HCT116 (cell line): ENCODE measurements at regions not wholly inside any gene's neighbourhood (a gene's known extent, or its start where the extent isn't known, plus 50 kb on each side); places are given as distances from the start of the nearest gene placed in this dataset.

Experiments used
- ATAC-seq: fragments of 200-7000 bp; cut with Tn5 transposase; 2 replicates; pipeline ENCODE4 v1.9.1; 2020; ENCODE audit warnings: mild to moderate bottlenecking, moderate library complexity
- BruUV-seq: library from RNA; stranded (reverse); fragments of 400-500 nt; replicated peaks from 2 replicates; lab custom pipeline; 2021; lab: Mats Ljungman, UMichigan
- CTCF ChIA-PET: fragments of 300-600 bp; sonication (Branson Sonifier 250); formaldehyde crosslinking; loops from one replicate; lab custom pipeline; 2021; ENCODE audit warnings: antibody characterized with exemption; lab: Charles Lee
- POLR2A ChIA-PET: fragments of 300-600, 350-600 bp; sonication (Branson Sonifier 250); formaldehyde crosslinking; loops from one replicate; lab custom pipeline; 2021; ENCODE audit warnings: antibody characterized with exemption; lab: Charles Lee
- RAD21 ChIA-PET, 2 experiments: fragments of 300-600 bp; sonication (Branson Sonifier 250); formaldehyde crosslinking; loops; one replicate each; lab custom pipeline; 2023; ENCODE audit warnings: low total read pairs in 2 of 2; ENCODE audit not compliant: uncharacterized antibody in 2 of 2, unreplicated experiment in 2 of 2, low non-redundant PET in 1 of 2; lab: Charles Lee
- DNase-seq: peaks from one replicate; pipeline ENCODE4 v3.0.0-alpha.2; 2010; ENCODE audit warnings: low read depth, low spot score
- H2AFZ ChIP-seq: fragments of 200-600 bp; shearing (Covaris generic), sonication (generic); 2 replicates; pipeline ENCODE4 v1.6.1; 2017; ENCODE audit warnings: low read depth, mixed run types, mixed read lengths, antibody characterized with exemption, low read length; ENCODE audit not compliant: poor library complexity, severe bottlenecking
- H3K27ac ChIP-seq: 2 replicates; pipeline ENCODE4 v1.5.1; 2012; ENCODE audit warnings: low read depth, low read length
- H3K27me3 ChIP-seq: fragments of 200-600 bp; sonication (generic); 2 replicates; pipeline ENCODE4 v1.6.1; 2016; ENCODE audit warnings: mixed run types, low read length, mixed read lengths; ENCODE audit not compliant: insufficient read depth
- H3K36me3 ChIP-seq, 2 experiments: fragments of 200-500 bp in 1 of 2; fragments of 200-600 bp in 1 of 2; sonication (Bioruptor generic) in 1 of 2; sonication (generic) in 1 of 2; 2 replicates each; pipeline versions ENCODE4 v1.5.1 to v1.6.1; 2014 to 2016; ENCODE audit warnings: low read length in 2 of 2, inconsistent platforms in 1 of 2, mixed read lengths in 1 of 2, mixed run types in 1 of 2; ENCODE audit not compliant: insufficient read depth in 2 of 2, control insufficient read depth in 1 of 2
- H3K4me1 ChIP-seq, 2 experiments: fragments of 200-600 bp in 1 of 2; sonication (generic) in 1 of 2; 2 replicates each; pipeline versions ENCODE4 v1.5.1 to v1.6.1; 2012 to 2017; ENCODE audit warnings: low read length in 2 of 2, inconsistent platforms in 1 of 2, mild to moderate bottlenecking in 1 of 2, mixed read lengths in 1 of 2, mixed run types in 1 of 2, moderate library complexity in 1 of 2; ENCODE audit not compliant: insufficient read depth in 2 of 2, control insufficient read depth in 1 of 2
- H3K4me2 ChIP-seq: fragments of 200-600 bp; sonication (generic); 2 replicates; pipeline ENCODE4 v1.6.1; 2017; ENCODE audit warnings: mixed run types, low read length, mixed read lengths
- H3K4me3 ChIP-seq, 2 experiments: fragments of 200-600 bp in 1 of 2; sonication (generic) in 1 of 2; replicated peaks in 1 of 2; 2 replicates each; pipeline ENCODE4 v1.5.1; 2011 to 2016; ENCODE audit warnings: low read length in 2 of 2, control low read depth in 1 of 2, low read depth in 1 of 2, mild to moderate bottlenecking in 1 of 2, mixed read lengths in 1 of 2, mixed run types in 1 of 2
- H3K79me2 ChIP-seq: fragments of 200-600 bp; sonication (generic); 2 replicates; pipeline ENCODE4 v1.6.1; 2017; ENCODE audit warnings: mild to moderate bottlenecking, mixed run types, low read length, moderate library complexity, mixed read lengths; ENCODE audit not compliant: insufficient read depth
- H3K9ac ChIP-seq: fragments of 200-600 bp; sonication (generic); 2 replicates; pipeline ENCODE4 v1.6.1; 2016; ENCODE audit warnings: low read length, mixed read lengths
- H3K9me2 ChIP-seq: fragments of 200-600 bp; sonication (generic), shearing (Covaris generic); 2 replicates; pipeline ENCODE4 v1.6.1; 2017; ENCODE audit warnings: mixed run types, mild to moderate bottlenecking, moderate library complexity; ENCODE audit not compliant: insufficient read depth
- H3K9me3 ChIP-seq, 2 experiments: fragments of 200-500 bp in 1 of 2; fragments of 200-600 bp in 1 of 2; sonication (Bioruptor generic) in 1 of 2; sonication (generic) in 1 of 2; 2 replicates each; pipeline ENCODE4 v1.6.1; 2014 to 2017; ENCODE audit warnings: low read length in 2 of 2, mixed read lengths in 2 of 2, inconsistent platforms in 1 of 2, low read depth in 1 of 2, mild to moderate bottlenecking in 1 of 2, mixed run types in 1 of 2, moderate library complexity in 1 of 2; ENCODE audit not compliant: control insufficient read depth in 1 of 2, insufficient read depth in 1 of 2
- H4K20me1 ChIP-seq: fragments of 200-600 bp; sonication (generic), shearing (Covaris generic); 2 replicates; pipeline ENCODE4 v1.6.1; 2017; ENCODE audit warnings: mixed run types, mild to moderate bottlenecking, moderate library complexity; ENCODE audit not compliant: insufficient read depth
- ATF3 ChIP-seq: IDR thresholded peaks from 2 replicates; pipeline ENCODE4 v1.6.1; 2012
- CBX3 ChIP-seq: IDR thresholded peaks from 2 replicates; pipeline ENCODE4 v1.6.1; 2012; ENCODE audit warnings: low read depth
- EGR1 ChIP-seq: IDR thresholded peaks from 2 replicates; pipeline ENCODE4 v1.6.1; 2012; ENCODE audit warnings: low read depth
- ELF1 ChIP-seq: IDR thresholded peaks from 2 replicates; pipeline ENCODE4 v1.6.1; 2012; ENCODE audit warnings: low read depth, borderline replicate concordance
- EZH2phosphoT487 ChIP-seq: fragments of 200-600 bp; IDR thresholded peaks from 2 replicates; pipeline ENCODE4 v1.6.1; 2018; ENCODE audit warnings: antibody characterized with exemption, borderline replicate concordance
- FOSL1 ChIP-seq: IDR thresholded peaks from 2 replicates; pipeline ENCODE4 v1.6.1; 2012; ENCODE audit warnings: low read depth
- POLR2A ChIP-seq: IDR thresholded peaks from 2 replicates; pipeline ENCODE4 v1.7.0; 2011; ENCODE audit warnings: borderline replicate concordance; ENCODE audit not compliant: insufficient read depth, insufficient read length; ENCODE audit errors: extremely low read depth
- SP1 ChIP-seq: IDR thresholded peaks from 2 replicates; pipeline ENCODE4 v1.6.1; 2012; ENCODE audit warnings: low read depth
- SRF ChIP-seq: IDR thresholded peaks from 2 replicates; pipeline ENCODE4 v1.6.1; 2012; ENCODE audit warnings: low read depth
- TCF7L2 ChIP-seq: IDR thresholded peaks from 2 replicates; pipeline ENCODE4 v1.7.0; 2011; ENCODE audit warnings: borderline replicate concordance, inconsistent platforms; ENCODE audit not compliant: insufficient read depth, insufficient read length; ENCODE audit errors: extremely low read depth
- YY1 ChIP-seq: IDR thresholded peaks from 2 replicates; pipeline ENCODE4 v1.6.1; 2011; ENCODE audit warnings: low read length, low read depth, moderate library complexity, mild to moderate bottlenecking; ENCODE audit not compliant: insufficient replicate concordance; ENCODE audit errors: extremely low read depth
- intact Hi-C: fragments of 100-400 bp; cut with micrococcal nuclease; formaldehyde crosslinking; loops from 2 replicates; pipeline ENCODE4 v1.10.0; 2022
- TF ChIP-seq, protein P1 (sequence below): IDR thresholded peaks from 2 replicates; pipeline ENCODE4 v1.6.1; 2012
- TF ChIP-seq, protein P2 (sequence below), 3 experiments: fragments of 200-600 bp in 1 of 3; sonication (generic) in 1 of 3; IDR thresholded peaks in 2 of 3; conservative IDR thresholded peaks in 1 of 3; 2 replicates each; pipeline ENCODE4 v1.5.1; 2012 to 2017; ENCODE audit warnings: low read depth in 2 of 3, low read length in 2 of 3, antibody characterized with exemption in 1 of 3, borderline replicate concordance in 1 of 3, control low read depth in 1 of 3, mild to moderate bottlenecking in 1 of 3, mixed read lengths in 1 of 3, mixed run types in 1 of 3, moderate library complexity in 1 of 3; ENCODE audit not compliant: insufficient read depth in 1 of 3
- TF ChIP-seq, protein P3 (sequence below): IDR thresholded peaks from 2 replicates; pipeline ENCODE4 v1.6.1; 2011; ENCODE audit warnings: mild to moderate bottlenecking, low read length, moderate library complexity; ENCODE audit not compliant: insufficient replicate concordance; ENCODE audit errors: extremely low read depth

DNA sequence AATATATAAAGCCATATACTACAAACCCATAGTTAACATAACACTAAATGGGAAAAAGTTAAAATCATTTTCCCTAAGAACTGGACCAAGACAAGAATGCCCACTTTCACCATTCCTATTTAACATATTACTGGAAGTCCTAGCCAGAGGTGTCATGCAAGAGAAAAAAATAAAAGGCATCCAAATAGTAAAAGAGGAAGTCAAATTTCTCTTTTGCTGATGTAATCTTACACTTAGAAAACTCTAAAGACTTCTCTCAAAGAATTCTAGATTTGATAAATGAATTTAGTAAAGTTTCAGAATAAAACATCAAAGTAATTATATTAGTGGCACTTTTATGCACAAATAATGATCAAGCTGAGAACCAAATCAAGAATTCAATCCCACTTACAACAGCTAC is 678.9 kb upstream of the SLITRK5 start:
- Histone ChIP-seq H3K9me2 (no peaks in the 10 kb centered on the region), H3K79me2 (no peaks in the 10 kb centered on the region), H3K9ac (no peak overlapping the region), H3K4me2 (no peak overlapping the region), H3K4me3 (no peak overlapping the region), H3K36me3 (no peaks in the 10 kb centered on the region), H3K27me3 (no peaks in the 10 kb centered on the region), H3K9me3 (no peaks in the 10 kb centered on the region; a peak in 1 of 4 replicates), H3K4me1 (no peaks in the 10 kb centered on the region), H3K27ac (no peak overlapping the region), H2AFZ (no peak overlapping the region), H4K20me1 (no peaks in the 10 kb centered on the region)
- RAD21 ChIA-PET = no interaction called here
- POLR2A ChIA-PET = no interaction called here
- CTCF ChIA-PET = no interaction called here
- TF ChIP-seq YY1 (no peak), ATF3 (no peak)
- no peak for DNase-seq
- BruUV-seq = no TSS peak
- intact Hi-C loops = no loop called here
- ATAC-seq = no peak

DNA sequence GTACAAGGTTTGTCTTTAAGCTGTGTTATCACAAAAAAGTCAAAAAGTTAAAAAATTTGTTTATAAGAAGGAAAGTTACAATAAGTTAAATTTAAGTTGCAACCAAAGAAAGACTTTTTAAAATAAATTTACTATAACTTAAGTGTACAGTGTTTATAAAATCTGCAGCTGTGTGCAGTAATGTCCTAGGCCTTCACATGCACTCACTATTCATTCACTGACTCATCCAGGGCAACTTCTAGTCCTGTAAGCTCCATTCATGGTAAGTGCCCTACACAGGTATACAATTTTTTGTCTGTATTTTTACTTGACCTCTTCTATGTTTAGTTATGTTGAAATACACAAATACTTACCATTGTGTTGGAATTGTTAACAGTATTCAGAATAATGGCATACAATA is 667.9 kb upstream of the SLITRK5 start:
- no peak overlapping the region for H3K4me2 ChIP-seq
- no peak overlapping the region for H3K27ac ChIP-seq
- intact Hi-C loops = no loop called here
- POLR2A ChIA-PET = no interaction called here
- H4K20me1 ChIP-seq = no peaks in the 10 kb centered on the region
- no peaks in the 10 kb centered on the region; a peak in 1 of 4 replicates for H3K9me3 ChIP-seq
- TF ChIP-seq SP1 (no peak), FOSL1 (no peak), POLR2A (no peak), ELF1 (no peak), ATF3 (no peak), EZH2phosphoT487 (no peak), EGR1 (no peak), YY1 (no peak), TCF7L2 (no peak), SRF (no peak), CBX3 (no peak)
- TF ChIP-seq, protein P1, sequence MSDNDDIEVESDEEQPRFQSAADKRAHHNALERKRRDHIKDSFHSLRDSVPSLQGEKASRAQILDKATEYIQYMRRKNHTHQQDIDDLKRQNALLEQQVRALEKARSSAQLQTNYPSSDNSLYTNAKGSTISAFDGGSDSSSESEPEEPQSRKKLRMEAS = no peak
- TF ChIP-seq, protein P2, sequence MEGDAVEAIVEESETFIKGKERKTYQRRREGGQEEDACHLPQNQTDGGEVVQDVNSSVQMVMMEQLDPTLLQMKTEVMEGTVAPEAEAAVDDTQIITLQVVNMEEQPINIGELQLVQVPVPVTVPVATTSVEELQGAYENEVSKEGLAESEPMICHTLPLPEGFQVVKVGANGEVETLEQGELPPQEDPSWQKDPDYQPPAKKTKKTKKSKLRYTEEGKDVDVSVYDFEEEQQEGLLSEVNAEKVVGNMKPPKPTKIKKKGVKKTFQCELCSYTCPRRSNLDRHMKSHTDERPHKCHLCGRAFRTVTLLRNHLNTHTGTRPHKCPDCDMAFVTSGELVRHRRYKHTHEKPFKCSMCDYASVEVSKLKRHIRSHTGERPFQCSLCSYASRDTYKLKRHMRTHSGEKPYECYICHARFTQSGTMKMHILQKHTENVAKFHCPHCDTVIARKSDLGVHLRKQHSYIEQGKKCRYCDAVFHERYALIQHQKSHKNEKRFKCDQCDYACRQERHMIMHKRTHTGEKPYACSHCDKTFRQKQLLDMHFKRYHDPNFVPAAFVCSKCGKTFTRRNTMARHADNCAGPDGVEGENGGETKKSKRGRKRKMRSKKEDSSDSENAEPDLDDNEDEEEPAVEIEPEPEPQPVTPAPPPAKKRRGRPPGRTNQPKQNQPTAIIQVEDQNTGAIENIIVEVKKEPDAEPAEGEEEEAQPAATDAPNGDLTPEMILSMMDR (IDR thresholded peaks at IDR 0.05 in 2 of 3, conservative IDR thresholded peaks at IDR 0.05 in 1 of 3; ENCODE audit: borderline replicate concordance in 1 of 3, insufficient read depth in 1 of 3, low read depth in 2 of 3, low read length in 2 of 3) = no peak
- TF ChIP-seq, protein P3, sequence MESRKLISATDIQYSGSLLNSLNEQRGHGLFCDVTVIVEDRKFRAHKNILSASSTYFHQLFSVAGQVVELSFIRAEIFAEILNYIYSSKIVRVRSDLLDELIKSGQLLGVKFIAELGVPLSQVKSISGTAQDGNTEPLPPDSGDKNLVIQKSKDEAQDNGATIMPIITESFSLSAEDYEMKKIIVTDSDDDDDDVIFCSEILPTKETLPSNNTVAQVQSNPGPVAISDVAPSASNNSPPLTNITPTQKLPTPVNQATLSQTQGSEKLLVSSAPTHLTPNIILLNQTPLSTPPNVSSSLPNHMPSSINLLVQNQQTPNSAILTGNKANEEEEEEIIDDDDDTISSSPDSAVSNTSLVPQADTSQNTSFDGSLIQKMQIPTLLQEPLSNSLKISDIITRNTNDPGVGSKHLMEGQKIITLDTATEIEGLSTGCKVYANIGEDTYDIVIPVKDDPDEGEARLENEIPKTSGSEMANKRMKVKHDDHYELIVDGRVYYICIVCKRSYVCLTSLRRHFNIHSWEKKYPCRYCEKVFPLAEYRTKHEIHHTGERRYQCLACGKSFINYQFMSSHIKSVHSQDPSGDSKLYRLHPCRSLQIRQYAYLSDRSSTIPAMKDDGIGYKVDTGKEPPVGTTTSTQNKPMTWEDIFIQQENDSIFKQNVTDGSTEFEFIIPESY = no peak
- no peaks in the 10 kb centered on the region for H3K36me3 ChIP-seq
- RAD21 ChIA-PET = no interaction called here
- H3K27me3 ChIP-seq = no peaks in the 10 kb centered on the region
- CTCF ChIA-PET = no interaction called here
- no peak overlapping the region for H3K4me3 ChIP-seq
- no TSS peak for BruUV-seq
- H2AFZ ChIP-seq = no peak overlapping the region
- H3K4me1 ChIP-seq = no peaks in the 10 kb centered on the region
- DNase-seq = no peak
- no peak overlapping the region for H3K9ac ChIP-seq
- no peaks in the 10 kb centered on the region for H3K9me2 ChIP-seq
- no peak for ATAC-seq
- H3K79me2 ChIP-seq = no peaks in the 10 kb centered on the region
